RCC 7860 (cell line): ENCODE measurements at regions not wholly inside any gene's neighbourhood (a gene's known extent, or its start where the extent isn't known, plus 50 kb on each side); places are given as distances from the start of the nearest gene placed in this dataset.
A peak's percentile ranks its signal among the peaks of the same experiment; 100 is the strongest.

Source experiments
- DNase-seq: peaks from one replicate; pipeline ENCODE4 v3.0.0-alpha.2; 2015; ENCODE audit warnings: low spot score
- FAIRE-seq: peaks from 2 replicates; lab custom pipeline; 2012; peaks lifted over from hg19 to GRCh38; lab: Jason Lieb, UNC

GRCh38 chr1:200319148-200319547 lies 90.7 kb downstream of the ZNF281 start:
- FAIRE-seq, result no peak
- no peak for DNase-seq

GRCh38 chr1:200317236-200317635 lies 92.6 kb downstream of the ZNF281 start:
- DNase-seq (peak; percentile 81), FAIRE-seq (no peak)

DNA sequence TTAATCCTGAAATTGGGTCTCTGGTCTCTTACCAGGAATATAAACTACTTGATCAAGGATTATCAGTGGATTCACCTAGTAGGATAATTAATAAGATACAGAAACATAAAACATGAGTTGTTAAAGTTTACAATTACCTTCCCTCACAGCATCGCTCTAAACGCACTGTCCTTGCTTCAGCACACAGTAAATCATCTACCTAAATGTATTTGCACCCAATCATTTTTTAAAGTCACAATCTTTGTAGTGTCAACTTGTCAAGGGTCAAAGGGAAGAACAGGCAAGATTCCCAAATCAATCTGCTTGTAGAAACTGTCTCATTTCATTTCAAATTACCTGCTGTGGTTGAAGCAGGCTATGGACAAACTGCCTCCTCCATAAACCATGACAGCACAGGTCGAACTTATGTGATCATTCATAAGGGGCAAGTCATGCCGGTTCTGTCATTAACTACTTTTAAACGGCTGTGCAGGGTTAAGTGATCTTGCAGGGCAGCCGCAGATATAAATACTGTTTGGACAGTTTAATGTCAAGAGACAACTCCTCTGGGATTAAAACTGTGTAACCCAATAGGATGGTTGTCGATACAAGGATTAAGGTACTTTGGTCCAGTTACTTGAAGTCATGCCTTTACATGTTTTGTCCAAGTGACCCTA lies 93.6 kb downstream of the ZNF281 start:
- FAIRE-seq, result no peak

GRCh38 chr1:200314085-200314750 lies 95.6 kb downstream of the ZNF281 start:
- FAIRE-seq (peak; percentile 96), DNase-seq (peak; percentile 89)

More for the DNA sequence above, 93.6 kb downstream of the ZNF281 start:
- peak; percentile 57 for DNase-seq

DNA sequence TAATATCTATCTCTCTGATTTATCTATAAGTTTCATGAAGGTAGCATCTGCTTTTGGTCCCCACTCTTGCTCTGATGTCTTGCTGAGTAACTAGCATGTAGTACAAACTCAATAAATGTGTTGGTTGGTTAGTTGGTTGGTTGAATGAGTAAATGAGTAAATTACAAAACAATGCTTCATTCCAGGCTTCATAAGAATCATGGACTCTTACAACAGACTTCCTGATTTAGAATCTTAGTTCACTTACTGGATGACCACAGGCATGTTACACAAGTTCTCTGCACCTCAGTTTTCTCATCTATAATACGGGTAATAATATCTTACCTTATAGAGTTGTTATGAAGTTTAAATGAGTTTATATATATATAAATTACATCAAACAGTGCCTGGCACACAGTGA lies 98.6 kb downstream of the ZNF281 start:
- FAIRE-seq, result no peak
- DNase-seq, result no peak

DNA sequence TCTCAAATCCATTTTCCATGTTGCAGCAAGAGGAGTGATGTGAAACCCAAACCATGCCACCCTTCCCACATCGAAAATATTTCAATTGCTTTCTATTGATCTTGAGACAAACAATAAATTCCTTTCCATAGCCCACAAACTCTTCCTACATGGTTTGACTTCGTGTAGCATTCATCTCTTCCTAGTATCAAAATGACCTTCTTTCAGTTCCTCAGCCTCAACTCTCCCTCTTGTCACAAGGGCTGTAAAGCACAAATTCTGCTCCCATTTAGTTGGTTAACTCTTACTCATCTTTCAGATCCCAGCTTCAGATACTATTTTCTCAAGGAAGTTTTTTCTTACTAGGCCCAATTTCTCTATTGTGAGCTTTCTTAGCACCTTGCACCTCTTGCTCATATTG lies 99.0 kb downstream of the ZNF281 start:
- FAIRE-seq (no peak), DNase-seq (no peak)

DNA sequence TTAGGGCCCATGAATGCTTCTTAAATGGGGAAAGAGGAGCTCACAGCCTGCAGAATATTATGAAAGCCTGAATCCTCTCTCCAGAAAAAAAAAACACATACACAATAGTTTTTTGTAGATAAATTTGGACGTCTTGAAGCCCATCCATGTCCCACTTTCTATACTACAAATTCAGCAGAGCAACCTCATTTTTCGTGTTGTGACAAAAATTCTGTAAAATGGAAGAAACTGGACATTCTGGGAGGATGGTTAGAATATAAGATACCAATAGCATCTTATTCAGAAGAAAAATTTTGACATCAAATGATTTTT lies 102.1 kb downstream of the ZNF281 start:
- no peak for FAIRE-seq
- no peak for DNase-seq

DNA sequence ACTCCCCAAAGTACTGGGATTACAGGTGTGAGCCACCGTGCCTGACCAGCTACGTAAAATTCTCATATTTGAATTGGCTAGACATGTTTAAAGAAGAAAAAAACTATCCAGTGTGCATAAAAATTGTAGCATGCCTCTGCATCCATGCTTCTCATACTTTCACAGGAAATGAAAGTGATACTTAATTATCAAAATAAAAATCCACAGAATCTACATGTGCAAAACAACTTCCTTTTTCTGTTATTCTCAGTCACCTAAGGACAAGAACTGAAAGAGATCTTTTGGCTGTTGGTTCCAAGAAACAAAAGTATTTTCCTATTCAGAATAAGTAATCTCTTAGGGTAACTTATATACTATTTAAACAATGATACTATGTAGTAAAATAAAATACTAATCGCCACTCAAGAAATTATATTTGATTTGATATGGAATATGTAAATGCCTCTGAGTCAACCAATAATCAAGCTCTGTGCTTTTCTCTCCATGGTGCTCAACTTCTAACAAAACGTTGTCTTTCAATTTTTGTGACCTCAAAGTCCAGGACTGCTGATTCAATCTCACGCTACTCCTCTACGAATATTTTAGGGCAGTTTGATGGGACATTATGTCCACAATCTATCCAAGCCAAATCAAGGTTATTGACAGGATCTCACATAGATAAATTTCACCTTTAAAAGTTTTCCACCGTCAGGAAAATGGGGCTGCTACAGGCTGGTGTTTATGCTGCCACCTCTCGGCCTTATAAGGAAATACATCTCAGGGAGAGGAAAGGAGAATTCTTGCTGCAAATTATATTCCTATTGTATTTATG lies 102.7 kb downstream of the ZNF281 start:
- DNase-seq, result peak; percentile 39
- peak; percentile 7 for FAIRE-seq

DNA sequence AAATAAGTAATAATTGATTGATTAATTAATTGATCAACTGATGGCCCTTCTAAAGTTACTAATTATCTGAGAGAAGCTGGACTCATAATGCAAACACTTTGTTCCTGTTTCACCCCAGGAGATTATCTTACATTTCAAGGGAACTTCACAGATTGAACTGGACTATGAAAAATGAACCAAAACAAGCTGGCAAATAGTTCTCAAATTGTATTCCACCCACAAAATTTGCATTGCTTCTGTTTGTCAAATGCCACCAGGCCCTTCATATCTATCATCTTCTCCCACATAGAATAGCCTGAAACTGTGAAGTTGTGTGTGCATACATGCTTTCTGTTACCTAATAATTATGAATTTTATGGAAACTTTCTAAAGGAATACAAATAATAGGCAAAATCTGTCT lies 104.0 kb downstream of the ZNF281 start:
- FAIRE-seq (no peak), DNase-seq (no peak)

DNA sequence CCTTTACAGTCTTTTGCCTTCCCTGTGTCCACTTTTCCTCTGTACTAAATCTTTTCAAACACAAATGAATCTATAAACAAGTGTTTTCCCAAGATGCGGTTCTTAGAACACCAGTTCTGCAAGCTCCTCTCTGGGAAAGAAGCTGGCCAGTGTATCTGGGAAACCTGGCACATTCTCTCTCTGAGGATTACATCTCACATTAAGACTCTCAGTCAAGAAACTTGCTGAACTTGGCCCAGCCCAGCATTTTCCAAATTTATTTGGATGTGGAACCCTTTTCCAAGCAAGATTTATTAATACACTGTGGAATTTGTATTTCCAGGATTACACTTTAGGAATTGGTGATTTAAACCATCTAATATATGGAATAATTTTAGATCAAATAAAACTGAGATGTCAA lies 105.7 kb downstream of the ZNF281 start:
- no peak for FAIRE-seq
- no peak for DNase-seq

DNA sequence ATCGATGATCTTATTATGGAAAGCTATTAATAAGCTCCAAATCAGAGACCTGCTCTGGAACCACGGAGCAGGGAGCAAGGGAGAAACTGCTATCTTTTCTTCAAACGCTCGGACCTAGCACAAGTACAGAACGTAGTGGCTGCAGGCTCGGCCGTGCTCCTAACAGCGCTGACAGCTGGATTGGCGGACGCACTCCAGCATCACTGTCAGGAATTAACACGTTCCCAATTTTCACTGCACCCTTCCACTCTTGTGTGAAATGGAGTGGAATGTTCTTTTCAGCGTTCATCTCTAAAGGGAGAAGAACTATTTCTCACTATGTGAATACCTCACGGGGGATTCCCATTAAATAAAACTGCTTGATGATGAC lies 106.9 kb downstream of the ZNF281 start:
- FAIRE-seq (no peak), DNase-seq (no peak)

DNA sequence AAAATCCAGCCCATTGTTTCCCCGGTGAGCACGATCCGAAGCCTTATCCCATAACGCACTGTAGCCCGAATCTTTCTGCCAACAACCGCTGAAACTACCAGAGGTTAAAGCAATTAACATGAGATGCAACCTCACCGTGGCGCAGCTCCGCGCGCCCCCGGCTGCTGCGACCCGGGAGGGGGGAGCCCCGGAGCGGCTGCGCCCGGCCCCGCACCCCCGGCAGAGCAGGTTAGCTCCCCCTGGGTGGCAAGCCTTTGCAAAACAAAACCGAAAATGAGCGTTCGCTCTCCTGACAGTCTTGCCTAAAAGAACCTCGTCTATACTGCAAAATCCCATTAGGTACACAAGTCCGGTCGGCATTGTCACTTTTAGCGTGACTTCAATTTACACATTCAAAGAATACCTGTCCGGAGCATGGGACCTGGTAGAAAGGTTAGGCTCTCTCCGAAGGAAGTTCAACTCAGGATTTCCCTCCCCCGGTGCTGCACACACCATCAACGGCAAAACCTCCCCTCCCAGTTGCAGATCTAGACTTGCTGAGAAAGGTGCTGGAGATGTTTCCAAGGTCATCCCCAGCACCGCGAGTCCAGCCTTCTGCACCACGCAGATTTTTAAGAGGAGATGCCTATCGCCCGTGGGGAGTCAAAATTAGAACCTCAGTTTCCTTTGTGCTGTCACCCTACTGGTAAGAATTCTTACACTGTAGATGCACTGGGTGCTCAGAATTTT lies 107.5 kb downstream of the ZNF281 start:
- no peak for FAIRE-seq
- no peak for DNase-seq

GRCh38 chr1:200301152-200301551 lies 108.7 kb downstream of the ZNF281 start:
- DNase-seq (no peak), FAIRE-seq (no peak)

- no peak for DNase-seq
- FAIRE-seq, result no peak
Measured at GRCh38 chr1:200299571-200299970, 110.3 kb downstream of the ZNF281 start.

GRCh38 chr1:200298242-200298641 lies 111.6 kb downstream of the ZNF281 start:
- DNase-seq (no peak), FAIRE-seq (no peak)

DNA sequence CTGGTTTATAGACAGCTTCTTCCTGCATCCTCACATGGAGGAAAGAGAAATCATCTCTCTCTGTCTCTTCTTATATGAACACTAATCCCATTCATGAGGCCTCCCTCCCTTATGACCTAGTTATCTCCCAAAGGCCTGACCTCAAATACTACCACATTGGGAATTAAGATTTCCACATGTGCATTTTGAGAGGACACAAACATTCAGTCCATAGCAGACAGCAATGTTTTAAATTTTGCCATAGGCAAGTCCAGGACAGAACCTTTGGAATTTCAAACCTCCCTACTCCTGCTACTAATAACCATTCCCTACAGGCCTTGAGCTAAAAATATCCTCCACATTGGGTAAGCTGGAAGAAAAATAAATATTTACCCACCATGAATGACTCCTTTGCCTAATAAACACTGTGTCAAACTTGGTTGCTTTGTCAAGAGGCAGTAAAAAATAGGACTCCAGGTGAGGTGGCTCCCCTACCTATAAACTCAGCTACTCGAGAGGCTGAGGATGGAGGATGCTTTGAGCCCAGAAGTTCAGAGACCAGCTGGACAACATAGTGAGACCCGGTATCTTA lies 113.7 kb downstream of the ZNF281 start:
- no peak for FAIRE-seq

GRCh38 chr1:200294241-200294640 lies 115.6 kb downstream of the ZNF281 start:
- FAIRE-seq (no peak), DNase-seq (peak; percentile 24)

More for the DNA sequence above, 113.7 kb downstream of the ZNF281 start:
- no peak for DNase-seq

DNA sequence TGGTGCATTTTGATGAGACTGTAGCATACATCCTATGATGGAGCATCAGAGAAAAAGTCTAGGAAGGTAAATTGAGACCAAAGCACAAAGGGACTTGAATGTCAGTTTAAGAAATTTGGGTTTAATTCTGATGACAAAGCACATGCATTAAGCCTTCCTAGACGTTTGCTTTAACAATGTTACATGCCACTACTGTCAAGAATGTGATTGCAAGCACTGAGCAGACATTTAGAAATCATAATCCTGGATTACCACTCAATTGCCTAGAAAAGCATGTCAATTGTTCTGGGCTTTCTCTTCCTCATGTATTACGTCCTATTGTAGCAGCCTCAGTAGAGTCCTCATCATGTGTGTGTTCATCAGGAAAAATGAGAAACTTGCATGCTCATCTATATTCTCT lies 117.1 kb downstream of the ZNF281 start:
- DNase-seq (no peak), FAIRE-seq (no peak)

DNA sequence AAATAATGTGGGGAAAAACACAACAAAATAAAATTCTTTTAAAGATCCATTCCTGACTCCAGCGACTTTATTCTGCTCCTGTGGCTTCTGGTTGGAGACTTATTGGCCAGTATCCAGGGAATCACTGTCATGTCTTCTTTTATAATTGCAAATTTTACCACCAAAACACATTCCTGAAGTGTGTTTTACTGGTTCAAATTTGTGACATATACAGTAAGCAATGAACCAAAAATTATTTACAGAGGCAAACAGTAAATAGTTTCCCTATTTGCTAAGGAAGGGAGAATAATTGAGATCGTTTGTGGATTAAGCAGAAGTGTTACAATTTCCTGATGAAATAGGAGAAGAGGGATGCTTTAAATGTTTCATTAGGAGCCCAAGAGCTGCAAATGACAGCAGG lies 118.7 kb downstream of the ZNF281 start:
- DNase-seq (no peak), FAIRE-seq (no peak)

GRCh38 chr1:200290010-200290685 lies 119.7 kb downstream of the ZNF281 start:
- DNase-seq (no peak), FAIRE-seq (no peak)

DNA sequence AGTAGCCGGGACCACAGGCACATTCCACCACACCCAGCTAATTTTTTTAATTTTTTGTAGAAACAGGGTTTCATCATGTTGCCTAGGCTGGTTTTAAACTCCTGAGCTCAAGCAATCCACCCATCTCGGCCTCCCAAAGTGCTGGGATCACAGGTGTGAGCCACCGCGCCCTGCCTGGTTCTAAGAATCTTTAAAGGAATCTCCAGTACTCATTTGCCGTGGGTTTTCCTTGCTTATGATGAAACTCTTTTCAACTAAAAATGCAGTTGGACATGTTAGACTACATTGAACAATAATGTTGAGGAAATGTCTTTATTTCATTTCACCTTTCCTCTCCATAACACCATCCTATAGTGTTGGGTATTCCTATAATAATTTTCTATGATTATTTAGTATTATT lies 121.6 kb downstream of the ZNF281 start:
- no peak for FAIRE-seq
- no peak for DNase-seq
